ENCODE measurements at regions not wholly inside any gene's neighbourhood (a gene's known extent, or its start where the extent isn't known, plus 50 kb on each side); places are given as distances from the start of the nearest gene placed in this dataset.

- no peaks in the 10 kb centered on the region for H3K4me1 ChIP-seq (ENCODE audit: control insufficient read depth in 4 of 4, insufficient read depth in 4 of 4, low read length in 3 of 4)
- no peaks in the 10 kb centered on the region for H3K27me3 ChIP-seq (ENCODE audit: control insufficient read depth in 4 of 4, insufficient read depth in 4 of 4, low read length in 3 of 4)
- no peak for TF ChIP-seq JUND (IDR thresholded peaks at IDR 0.05)
- TF ChIP-seq MAX (IDR thresholded peaks at IDR 0.05): no peak
- no peak for TF ChIP-seq HNF4G (IDR thresholded peaks at IDR 0.05)
- no peak for TF ChIP-seq REST (IDR thresholded peaks at IDR 0.05)
- no peak for TF ChIP-seq NR2F2 (IDR thresholded peaks at IDR 0.05)
- no peak for TF ChIP-seq TAF1 (conservative IDR thresholded peaks at IDR 0.05)
- H3K9ac ChIP-seq (ENCODE audit: low read depth in 1 of 2, low read length in 2 of 2): no peak overlapping the region
- no peaks in the 10 kb centered on the region for H3K36me3 ChIP-seq (ENCODE audit: control insufficient read depth in 4 of 4, insufficient read depth in 3 of 4, low read depth in 1 of 4, low read length in 3 of 4)
- H3K9me3 ChIP-seq (ENCODE audit: control insufficient read depth in 4 of 4, low read length in 3 of 4): no peaks in the 10 kb centered on the region
- H3K27ac ChIP-seq (ENCODE audit: low read depth in 1 of 2, low read length in 2 of 2): no peak overlapping the region
- DNase-seq (ENCODE audit: low spot score): no peak
- no peak overlapping the region for H3K4me3 ChIP-seq (ENCODE audit: low read depth in 1 of 3, low read length in 3 of 3)
These were observed 586.9 kb upstream of the DPPA4 start for GRCh38 chr3:109924196-109924595.

- no peaks in the 10 kb centered on the region for H3K4me1 ChIP-seq (ENCODE audit: control insufficient read depth in 4 of 4, insufficient read depth in 4 of 4, low read length in 3 of 4)
- H3K9ac ChIP-seq (ENCODE audit: low read depth in 1 of 2, low read length in 2 of 2): no peak overlapping the region
- H3K4me3 ChIP-seq (ENCODE audit: low read depth in 1 of 3, low read length in 3 of 3): no peak overlapping the region
- H3K27me3 ChIP-seq (ENCODE audit: control insufficient read depth in 4 of 4, insufficient read depth in 4 of 4, low read length in 3 of 4): no peaks in the 10 kb centered on the region
- WGBS: 90% methylated on average over 8 of the region's 8 CpGs
- H3K27ac ChIP-seq (ENCODE audit: low read depth in 1 of 2, low read length in 2 of 2): no peak overlapping the region
- no peaks in the 10 kb centered on the region for H3K9me3 ChIP-seq (ENCODE audit: control insufficient read depth in 4 of 4, low read length in 3 of 4)
- no peak for TF ChIP-seq MAX (IDR thresholded peaks at IDR 0.05)
- no peak for TF ChIP-seq FOXA2 (IDR thresholded peaks at IDR 0.05)
- no peak for TF ChIP-seq CTCF (IDR thresholded peaks at IDR 0.05; ENCODE audit: low read depth, low read length, missing input control)
- TF ChIP-seq REST (IDR thresholded peaks at IDR 0.05): no peak
- no peak for TF ChIP-seq ZBTB33 (IDR thresholded peaks at IDR 0.05)
- TF ChIP-seq HNF4G (IDR thresholded peaks at IDR 0.05): no peak
- no peak for DNase-seq (ENCODE audit: low spot score)
- no peaks in the 10 kb centered on the region for H3K36me3 ChIP-seq (ENCODE audit: control insufficient read depth in 4 of 4, insufficient read depth in 3 of 4, low read depth in 1 of 4, low read length in 3 of 4)
These were observed 589.0 kb upstream of the DPPA4 start for GRCh38 chr3:109926376-109926775.
